ENCODE measurements at regions not wholly inside any gene's neighbourhood (a gene's known extent, or its start where the extent isn't known, plus 50 kb on each side); places are given as distances from the start of the nearest gene placed in this dataset.
"Not testable (repeated sequence)": the region's sequence is repeated elsewhere in the genome, so short reads cannot be mapped to it uniquely, and the experiment has no call there.

- H3K18ac ChIP-seq (ENCODE audit: low read depth in 1 of 2, low read length in 2 of 2) = no peak overlapping the region
- H4K91ac ChIP-seq (ENCODE audit: low read length) = no peak overlapping the region
- H2BK12ac ChIP-seq (ENCODE audit: low read length in 2 of 2) = no peak overlapping the region
- no peak overlapping the region for H3K23ac ChIP-seq (ENCODE audit: low read length in 2 of 2)
- no peak overlapping the region for H3K14ac ChIP-seq (ENCODE audit: low read length in 2 of 2)
- H3K27ac ChIP-seq (ENCODE audit: low read length, poor library complexity, severe bottlenecking) = no peak overlapping the region
- H4K8ac ChIP-seq (ENCODE audit: low read length) = no peak overlapping the region
- no peak overlapping the region for H3K4me2 ChIP-seq (ENCODE audit: low read length, poor library complexity, severe bottlenecking)
- no peak overlapping the region for H2AK5ac ChIP-seq (ENCODE audit: low read length, severe bottlenecking)
- H3K27me3 ChIP-seq (ENCODE audit: control insufficient read depth in 1 of 2, insufficient read depth in 1 of 2, low read length in 2 of 2) = no peaks in the 10 kb centered on the region
- no peak overlapping the region for H3K4me3 ChIP-seq (ENCODE audit: insufficient read depth in 1 of 2, low read depth in 1 of 2, low read length in 2 of 2)
- H3K9me3 ChIP-seq (ENCODE audit: control insufficient read depth, low read length) = peaks cover 2% of the 10 kb centered on the region
- DNase-seq = no peak
- no peak overlapping the region for H2BK15ac ChIP-seq (ENCODE audit: low read depth, poor library complexity, severe bottlenecking)
- no peak overlapping the region for H2AFZ ChIP-seq (ENCODE audit: low read depth, low read length)
- WGBS = 53% methylated on average over 2 of the region's 2 CpGs
- H3K4me1 ChIP-seq (ENCODE audit: control insufficient read depth, insufficient read depth, low read depth, low read length) = no peaks in the 10 kb centered on the region
- no peaks in the 10 kb centered on the region for H3K79me1 ChIP-seq (replicated peaks; ENCODE audit: low read length, poor library complexity, severe bottlenecking)
- no peak overlapping the region for H3K4ac ChIP-seq (ENCODE audit: low read depth in 1 of 2, low read length in 2 of 2)
- H3K9ac ChIP-seq (ENCODE audit: low read length) = no peak overlapping the region
- H2BK5ac ChIP-seq (ENCODE audit: low read depth, low read length, poor library complexity, severe bottlenecking) = no peak overlapping the region
- no peak overlapping the region for H2BK120ac ChIP-seq (ENCODE audit: low read depth, low read length)
- no peaks in the 10 kb centered on the region for H3K36me3 ChIP-seq (ENCODE audit: control insufficient read depth in 1 of 2, insufficient read depth in 2 of 2, low read depth in 1 of 2, low read length in 2 of 2)
Observed at GRCh38 chr1:181969902-181970301, 91.6 kb downstream of the ZNF648 start.

- 94% methylated on average over 3 of the region's 11 CpGs for WGBS
Observed at GRCh38 chr1:181954696-181955095, 106.8 kb downstream of the ZNF648 start.

DNA sequence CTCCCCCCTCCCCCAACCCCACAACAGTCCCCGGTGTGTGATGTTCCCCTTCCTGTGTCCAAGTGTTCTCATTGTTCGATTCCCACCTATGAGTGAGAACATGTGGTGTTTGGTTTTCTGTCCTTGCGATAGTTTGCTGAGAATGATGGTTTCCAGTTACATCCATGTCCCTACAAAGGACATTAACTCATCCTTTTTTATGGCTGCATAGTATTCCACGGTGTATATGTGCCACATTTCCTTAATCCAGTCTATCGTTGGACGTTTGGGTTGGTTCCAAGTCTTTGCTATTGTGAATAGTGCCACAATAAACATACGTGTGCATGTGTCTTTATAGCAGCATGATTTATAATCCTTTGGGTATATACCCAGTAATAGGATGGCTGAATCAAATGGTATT lies 107.3 kb downstream of the ZNF648 start:
- H3K4me1 ChIP-seq (ENCODE audit: control insufficient read depth, insufficient read depth, low read depth, low read length); H2BK120ac ChIP-seq (ENCODE audit: low read depth, low read length); H3K27ac ChIP-seq (ENCODE audit: low read length, poor library complexity, severe bottlenecking); H2AFZ ChIP-seq (ENCODE audit: low read depth, low read length); H3K4ac ChIP-seq (ENCODE audit: low read depth in 1 of 2, low read length in 2 of 2); H3K23ac ChIP-seq (ENCODE audit: low read length in 2 of 2); H3K4me2 ChIP-seq (ENCODE audit: low read length, poor library complexity, severe bottlenecking); H3K4me3 ChIP-seq (ENCODE audit: insufficient read depth in 1 of 2, low read depth in 1 of 2, low read length in 2 of 2); DNase-seq; H3K18ac ChIP-seq (ENCODE audit: low read depth in 1 of 2, low read length in 2 of 2); H2BK12ac ChIP-seq (ENCODE audit: low read length in 2 of 2); H3K14ac ChIP-seq (ENCODE audit: low read length in 2 of 2); H3K9ac ChIP-seq (ENCODE audit: low read length); H2BK15ac ChIP-seq (ENCODE audit: low read depth, poor library complexity, severe bottlenecking); H2AK5ac ChIP-seq (ENCODE audit: low read length, severe bottlenecking); H2BK5ac ChIP-seq (ENCODE audit: low read depth, low read length, poor library complexity, severe bottlenecking); H3K36me3 ChIP-seq (ENCODE audit: control insufficient read depth in 1 of 2, insufficient read depth in 2 of 2, low read depth in 1 of 2, low read length in 2 of 2); H4K91ac ChIP-seq (ENCODE audit: low read length); H3K9me3 ChIP-seq (ENCODE audit: control insufficient read depth, low read length); H3K27me3 ChIP-seq (ENCODE audit: control insufficient read depth in 1 of 2, insufficient read depth in 1 of 2, low read length in 2 of 2); H3K79me1 ChIP-seq (replicated peaks; ENCODE audit: low read length, poor library complexity, severe bottlenecking); H4K8ac ChIP-seq (ENCODE audit: low read length): not testable (repeated sequence)
- WGBS = 89% methylated on average over 3 of the region's 7 CpGs

More at GRCh38 chr1:181954696-181955095, 106.8 kb downstream of the ZNF648 start:
- H3K4me2 ChIP-seq (ENCODE audit: low read length, poor library complexity, severe bottlenecking); H4K8ac ChIP-seq (ENCODE audit: low read length); H3K23ac ChIP-seq (ENCODE audit: low read length in 2 of 2); H3K4me3 ChIP-seq (ENCODE audit: insufficient read depth in 1 of 2, low read depth in 1 of 2, low read length in 2 of 2); H3K27ac ChIP-seq (ENCODE audit: low read length, poor library complexity, severe bottlenecking); H3K79me1 ChIP-seq (replicated peaks; ENCODE audit: low read length, poor library complexity, severe bottlenecking); H2BK15ac ChIP-seq (ENCODE audit: low read depth, poor library complexity, severe bottlenecking); H3K4me1 ChIP-seq (ENCODE audit: control insufficient read depth, insufficient read depth, low read depth, low read length); H2BK120ac ChIP-seq (ENCODE audit: low read depth, low read length); H4K91ac ChIP-seq (ENCODE audit: low read length); H3K27me3 ChIP-seq (ENCODE audit: control insufficient read depth in 1 of 2, insufficient read depth in 1 of 2, low read length in 2 of 2); H3K9me3 ChIP-seq (ENCODE audit: control insufficient read depth, low read length); H3K4ac ChIP-seq (ENCODE audit: low read depth in 1 of 2, low read length in 2 of 2); H2AK5ac ChIP-seq (ENCODE audit: low read length, severe bottlenecking); H3K9ac ChIP-seq (ENCODE audit: low read length); H3K14ac ChIP-seq (ENCODE audit: low read length in 2 of 2); H3K18ac ChIP-seq (ENCODE audit: low read depth in 1 of 2, low read length in 2 of 2); H2BK5ac ChIP-seq (ENCODE audit: low read depth, low read length, poor library complexity, severe bottlenecking); H2AFZ ChIP-seq (ENCODE audit: low read depth, low read length); H2BK12ac ChIP-seq (ENCODE audit: low read length in 2 of 2); H3K36me3 ChIP-seq (ENCODE audit: control insufficient read depth in 1 of 2, insufficient read depth in 2 of 2, low read depth in 1 of 2, low read length in 2 of 2); DNase-seq: not testable (repeated sequence)

DNA sequence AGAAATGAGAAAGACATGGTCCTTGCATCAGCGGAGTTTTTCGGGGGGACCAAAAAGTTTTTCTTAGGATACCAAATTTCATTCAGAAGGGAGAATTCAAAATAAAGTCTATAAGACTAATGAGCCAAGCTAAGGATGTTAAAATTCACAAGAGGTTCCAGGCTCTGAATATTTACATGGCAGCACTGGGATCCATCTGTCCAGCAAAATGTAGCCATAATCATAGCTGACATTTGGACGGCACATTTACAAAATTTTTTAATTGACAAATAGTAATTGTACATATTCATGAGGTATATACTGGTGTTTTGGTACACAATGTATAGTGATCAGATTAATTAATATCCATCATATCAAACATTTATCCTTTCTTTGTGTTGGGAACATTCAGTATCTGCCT lies 107.9 kb downstream of the ZNF648 start:
- 100% methylated on average over 2 of the region's 3 CpGs for WGBS
- H3K4me2 ChIP-seq (ENCODE audit: low read length, poor library complexity, severe bottlenecking) = no peak overlapping the region

More for the DNA sequence above, 107.9 kb downstream of the ZNF648 start:
- Histone ChIP-seq H2BK5ac (ENCODE audit: low read depth, low read length, poor library complexity, severe bottlenecking) (no peak overlapping the region), H3K4ac (ENCODE audit: low read depth in 1 of 2, low read length in 2 of 2) (no peak overlapping the region), H3K27ac (ENCODE audit: low read length, poor library complexity, severe bottlenecking) (no peak overlapping the region), H3K4me3 (ENCODE audit: insufficient read depth in 1 of 2, low read depth in 1 of 2, low read length in 2 of 2) (no peak overlapping the region), H3K27me3 (ENCODE audit: control insufficient read depth in 1 of 2, insufficient read depth in 1 of 2, low read length in 2 of 2) (no peaks in the 10 kb centered on the region), H3K14ac (ENCODE audit: low read length in 2 of 2) (no peak overlapping the region), H2AFZ (ENCODE audit: low read depth, low read length) (no peak overlapping the region), H2BK120ac (ENCODE audit: low read depth, low read length) (no peak overlapping the region), H2AK5ac (ENCODE audit: low read length, severe bottlenecking) (no peak overlapping the region), H3K9ac (ENCODE audit: low read length) (no peak overlapping the region), H4K91ac (ENCODE audit: low read length) (no peak overlapping the region), H2BK15ac (ENCODE audit: low read depth, poor library complexity, severe bottlenecking) (no peak overlapping the region), H3K18ac (ENCODE audit: low read depth in 1 of 2, low read length in 2 of 2) (no peak overlapping the region), H3K4me1 (ENCODE audit: control insufficient read depth, insufficient read depth, low read depth, low read length) (no peaks in the 10 kb centered on the region), H3K23ac (ENCODE audit: low read length in 2 of 2) (no peak overlapping the region), H4K8ac (ENCODE audit: low read length) (no peak overlapping the region), H2BK12ac (ENCODE audit: low read length in 2 of 2) (no peak overlapping the region), H3K79me1 (replicated peaks; ENCODE audit: low read length, poor library complexity, severe bottlenecking) (no peaks in the 10 kb centered on the region), H3K9me3 (ENCODE audit: control insufficient read depth, low read length) (peaks cover 7% of the 10 kb centered on the region), H3K36me3 (ENCODE audit: control insufficient read depth in 1 of 2, insufficient read depth in 2 of 2, low read depth in 1 of 2, low read length in 2 of 2) (no peaks in the 10 kb centered on the region)
- no peak for DNase-seq
